ENCODE measurements at regions not wholly inside any gene's neighbourhood (a gene's known extent, or its start where the extent isn't known, plus 50 kb on each side); places are given as distances from the start of the nearest gene placed in this dataset.

DNA sequence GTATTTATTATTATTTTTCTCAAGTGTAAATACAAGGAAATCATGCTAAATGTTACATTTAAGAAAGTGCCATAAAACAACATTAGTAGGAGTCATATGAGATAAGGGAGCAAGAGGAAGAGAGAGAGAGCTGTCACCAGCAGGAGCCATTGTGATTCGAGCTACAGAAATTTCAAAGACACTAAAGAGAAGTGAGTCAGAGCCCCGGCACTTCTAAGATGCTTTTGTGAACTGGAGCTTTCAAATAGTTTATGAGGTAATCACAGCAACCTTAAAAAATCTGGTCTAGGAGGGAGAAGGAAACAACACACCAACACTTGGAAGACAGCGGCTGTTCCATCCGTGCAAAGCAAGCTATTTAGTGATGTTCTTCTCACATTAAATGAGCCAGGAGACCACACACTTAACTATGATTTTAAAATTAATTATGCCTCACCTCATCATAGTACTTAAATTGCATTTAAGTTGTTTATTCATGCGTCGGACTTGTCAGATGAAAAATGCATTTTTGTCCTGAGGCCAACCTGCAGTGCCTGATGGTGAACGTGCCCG, 382.7 kb upstream of the SALL3 start:
- TF ChIP-seq, protein P1, sequence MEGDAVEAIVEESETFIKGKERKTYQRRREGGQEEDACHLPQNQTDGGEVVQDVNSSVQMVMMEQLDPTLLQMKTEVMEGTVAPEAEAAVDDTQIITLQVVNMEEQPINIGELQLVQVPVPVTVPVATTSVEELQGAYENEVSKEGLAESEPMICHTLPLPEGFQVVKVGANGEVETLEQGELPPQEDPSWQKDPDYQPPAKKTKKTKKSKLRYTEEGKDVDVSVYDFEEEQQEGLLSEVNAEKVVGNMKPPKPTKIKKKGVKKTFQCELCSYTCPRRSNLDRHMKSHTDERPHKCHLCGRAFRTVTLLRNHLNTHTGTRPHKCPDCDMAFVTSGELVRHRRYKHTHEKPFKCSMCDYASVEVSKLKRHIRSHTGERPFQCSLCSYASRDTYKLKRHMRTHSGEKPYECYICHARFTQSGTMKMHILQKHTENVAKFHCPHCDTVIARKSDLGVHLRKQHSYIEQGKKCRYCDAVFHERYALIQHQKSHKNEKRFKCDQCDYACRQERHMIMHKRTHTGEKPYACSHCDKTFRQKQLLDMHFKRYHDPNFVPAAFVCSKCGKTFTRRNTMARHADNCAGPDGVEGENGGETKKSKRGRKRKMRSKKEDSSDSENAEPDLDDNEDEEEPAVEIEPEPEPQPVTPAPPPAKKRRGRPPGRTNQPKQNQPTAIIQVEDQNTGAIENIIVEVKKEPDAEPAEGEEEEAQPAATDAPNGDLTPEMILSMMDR (IDR thresholded peaks at IDR 0.05; ENCODE audit: low read depth, low read length) = no peak
- no peak for TF ChIP-seq EZH2phosphoT487 (IDR thresholded peaks at IDR 0.05; ENCODE audit: low read depth)
